NB4 (cell line): ENCODE measurements at regions not wholly inside any gene's neighbourhood (a gene's known extent, or its start where the extent isn't known, plus 50 kb on each side); places are given as distances from the start of the nearest gene placed in this dataset.
"Not testable (repeated sequence)": the region's sequence is repeated elsewhere in the genome, so short reads cannot be mapped to it uniquely, and the experiment has no call there.

ENCODE experiments used
- DNase-seq: peaks from one replicate; pipeline ENCODE4 v3.0.0; 2010; ENCODE audit warnings: low read depth
- H3K4me3 ChIP-seq: one replicate; pipeline ENCODE4 v1.5.1; 2011; ENCODE audit warnings: mild to moderate bottlenecking, low read depth, low read length, moderate library complexity
- CTCF ChIP-seq: IDR thresholded peaks from one replicate; pipeline ENCODE4 v1.5.1; 2012; ENCODE audit warnings: low read depth, low read length
- MYC ChIP-seq: IDR thresholded peaks from 2 replicates; pipeline ENCODE4 v1.6.1; 2011; ENCODE audit warnings: low read depth, low read length
- POLR2A ChIP-seq: IDR thresholded peaks from 2 replicates; pipeline ENCODE4 v1.6.1; 2011; ENCODE audit warnings: mild to moderate bottlenecking; ENCODE audit not compliant: insufficient read length; ENCODE audit errors: extremely low read depth
- TF ChIP-seq, protein P1 (sequence below): IDR thresholded peaks from 2 replicates; pipeline ENCODE4 v1.6.1; 2011; ENCODE audit warnings: low read depth, low read length

- TF ChIP-seq POLR2A (no peak), CTCF (no peak), MYC (no peak)
- TF ChIP-seq, protein P1, sequence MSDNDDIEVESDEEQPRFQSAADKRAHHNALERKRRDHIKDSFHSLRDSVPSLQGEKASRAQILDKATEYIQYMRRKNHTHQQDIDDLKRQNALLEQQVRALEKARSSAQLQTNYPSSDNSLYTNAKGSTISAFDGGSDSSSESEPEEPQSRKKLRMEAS, result no peak
- H3K4me3 ChIP-seq, result no peak overlapping the region
- no peak for DNase-seq
Measured at GRCh38 chr5:82473262-82473661, 195.1 kb upstream of the RPS23 start.

DNA sequence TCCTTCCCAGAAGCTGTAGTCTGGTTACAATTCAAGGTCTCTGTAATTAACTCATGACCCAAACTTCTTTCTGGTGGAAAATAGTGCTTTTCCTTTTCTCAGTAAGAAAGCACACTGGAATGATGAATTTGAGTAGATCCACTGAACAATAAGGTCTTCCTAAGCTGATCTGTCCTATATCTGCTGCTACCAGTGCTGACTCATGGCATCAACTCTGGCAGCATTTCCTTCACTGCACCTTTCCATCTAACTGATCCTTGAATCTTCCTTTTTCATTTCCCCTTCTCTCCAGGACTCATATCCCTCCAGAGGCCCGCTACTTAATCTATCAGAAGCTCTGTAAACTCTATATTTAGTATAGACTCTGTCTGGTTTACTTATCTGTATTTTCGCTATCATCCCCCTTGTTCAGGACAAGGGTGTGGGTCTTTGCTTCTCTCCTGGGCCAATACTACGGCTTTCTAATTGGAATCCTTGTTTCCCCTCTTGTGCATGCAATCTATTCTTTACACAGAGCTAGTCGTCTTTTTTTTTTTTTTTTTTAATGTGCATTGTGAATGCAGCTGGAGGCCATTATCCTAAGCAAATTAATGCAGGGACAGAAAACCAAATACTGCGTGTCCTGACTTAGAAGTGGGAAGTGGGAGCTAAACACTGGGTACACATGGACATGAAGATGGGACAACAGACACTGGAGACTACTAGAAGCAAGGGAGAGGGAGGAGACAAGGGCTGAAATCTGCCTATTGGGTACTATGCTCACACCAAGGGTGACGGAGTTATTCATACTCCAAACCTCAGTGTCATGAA, 192.2 kb upstream of the RPS23 start:
- no peak overlapping the region for H3K4me3 ChIP-seq
- DNase-seq, result no peak

DNA sequence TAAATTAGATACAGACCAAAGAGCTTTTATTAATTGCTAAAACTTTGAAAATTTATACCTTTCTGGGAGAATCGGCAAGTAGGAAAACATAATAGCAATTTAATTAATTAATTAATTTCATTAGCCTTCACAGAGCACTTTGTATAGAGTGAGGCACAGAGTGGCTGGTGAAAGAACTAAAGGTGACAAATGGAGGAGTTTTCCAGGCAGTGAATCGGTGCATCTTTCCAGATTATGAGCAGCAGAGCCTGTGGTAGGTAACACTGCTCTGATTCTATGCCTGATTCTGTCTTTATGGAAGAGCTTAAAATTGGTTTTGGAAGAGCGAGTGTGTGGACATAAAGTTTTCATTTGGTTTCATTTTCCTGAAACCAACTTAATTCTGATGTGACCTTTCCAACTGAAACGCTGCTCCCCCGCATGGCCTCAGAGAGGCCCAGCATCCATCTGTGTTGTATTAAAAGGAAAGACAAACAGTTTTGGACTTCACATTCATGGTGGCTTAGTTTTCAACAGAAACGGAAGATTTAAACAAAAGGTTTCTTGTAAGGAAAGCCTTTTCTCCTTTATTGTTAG, 188.9 kb upstream of the RPS23 start:
- no peak for DNase-seq
- TF ChIP-seq MYC (no peak), POLR2A (no peak)
- TF ChIP-seq, protein P1, result no peak

More for the DNA sequence above, 192.2 kb upstream of the RPS23 start:
- no peak for TF ChIP-seq MYC
- TF ChIP-seq CTCF, result no peak
- TF ChIP-seq, protein P1, result no peak
- TF ChIP-seq POLR2A, result no peak

DNA sequence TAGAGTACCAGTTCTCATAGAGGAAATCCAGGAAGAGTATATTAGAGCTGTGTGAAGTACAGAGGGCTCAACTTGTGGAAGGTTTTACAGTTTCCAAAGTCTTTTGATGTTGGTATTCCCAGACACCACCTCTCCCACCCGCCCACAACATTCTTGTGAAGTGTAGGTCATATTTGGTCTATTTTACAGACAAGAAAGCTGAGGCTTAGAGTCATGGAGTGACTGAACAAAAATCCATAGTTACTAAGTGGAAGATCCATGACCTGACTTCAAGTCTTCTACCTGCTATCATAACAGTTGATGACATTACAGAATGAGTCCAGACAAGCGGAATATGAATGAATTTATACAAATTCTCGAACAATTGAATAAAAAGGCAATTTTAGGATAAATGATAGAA, 187.1 kb upstream of the RPS23 start:
- no peak for TF ChIP-seq MYC
- TF ChIP-seq CTCF, result no peak
- TF ChIP-seq POLR2A, result no peak
- TF ChIP-seq, protein P1, result no peak
- no peak for DNase-seq
- H3K4me3 ChIP-seq, result no peak overlapping the region

More for the DNA sequence above, 188.9 kb upstream of the RPS23 start:
- H3K4me3 ChIP-seq, result no peak overlapping the region

- DNase-seq, result no peak
- no peak overlapping the region for H3K4me3 ChIP-seq
- TF ChIP-seq, protein P1, result no peak
- TF ChIP-seq POLR2A, result no peak
- TF ChIP-seq CTCF, result no peak
- TF ChIP-seq MYC, result no peak
Measured at GRCh38 chr5:82459626-82460025, 181.5 kb upstream of the RPS23 start.

- DNase-seq, H3K4me3 ChIP-seq: not testable (repeated sequence)
Measured at GRCh38 chr5:82455317-82455716, 177.2 kb upstream of the RPS23 start.
